Liver (tissue), 3 donors: ENCODE measurements at regions not wholly inside any gene's neighbourhood (a gene's known extent, or its start where the extent isn't known, plus 50 kb on each side); places are given as distances from the start of the nearest gene placed in this dataset.

Source experiments
- TAF1 ChIP-seq: conservative IDR thresholded peaks from 2 replicates; pipeline ENCODE4 v1.6.1; 2016; ENCODE audit warnings: antibody characterized with exemption, mild to moderate bottlenecking
- TF ChIP-seq, protein P1 (sequence below): fragments of 150-350 bp; IDR thresholded peaks from 2 replicates; pipeline ENCODE4 v1.5.1; 2017; ENCODE audit warnings: improper control_type of control experiment, low read depth, low read length; ENCODE audit not compliant: missing input control
- donor health status: healthy.
- donor health status: healthy.

DNA sequence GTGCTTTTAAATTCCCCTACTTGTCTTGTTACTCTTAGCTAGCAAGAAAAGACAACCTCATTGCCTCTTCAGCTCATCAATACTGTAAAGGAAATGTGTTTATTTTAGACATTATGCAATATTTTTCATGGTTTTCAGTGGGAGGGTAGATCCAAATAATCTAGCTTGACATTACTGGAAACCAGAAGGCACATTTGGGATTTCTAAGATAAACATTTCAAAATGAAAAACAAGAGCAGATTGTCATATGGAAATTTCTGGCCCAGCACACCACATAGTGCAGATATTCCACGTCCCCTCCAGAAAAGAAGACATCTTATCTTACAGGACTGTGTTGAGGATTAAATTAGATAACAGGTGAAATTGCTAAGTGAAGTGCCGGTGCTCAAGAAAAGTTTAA is 296.9 kb downstream of the MSX2 start:
- TF ChIP-seq, protein P1, sequence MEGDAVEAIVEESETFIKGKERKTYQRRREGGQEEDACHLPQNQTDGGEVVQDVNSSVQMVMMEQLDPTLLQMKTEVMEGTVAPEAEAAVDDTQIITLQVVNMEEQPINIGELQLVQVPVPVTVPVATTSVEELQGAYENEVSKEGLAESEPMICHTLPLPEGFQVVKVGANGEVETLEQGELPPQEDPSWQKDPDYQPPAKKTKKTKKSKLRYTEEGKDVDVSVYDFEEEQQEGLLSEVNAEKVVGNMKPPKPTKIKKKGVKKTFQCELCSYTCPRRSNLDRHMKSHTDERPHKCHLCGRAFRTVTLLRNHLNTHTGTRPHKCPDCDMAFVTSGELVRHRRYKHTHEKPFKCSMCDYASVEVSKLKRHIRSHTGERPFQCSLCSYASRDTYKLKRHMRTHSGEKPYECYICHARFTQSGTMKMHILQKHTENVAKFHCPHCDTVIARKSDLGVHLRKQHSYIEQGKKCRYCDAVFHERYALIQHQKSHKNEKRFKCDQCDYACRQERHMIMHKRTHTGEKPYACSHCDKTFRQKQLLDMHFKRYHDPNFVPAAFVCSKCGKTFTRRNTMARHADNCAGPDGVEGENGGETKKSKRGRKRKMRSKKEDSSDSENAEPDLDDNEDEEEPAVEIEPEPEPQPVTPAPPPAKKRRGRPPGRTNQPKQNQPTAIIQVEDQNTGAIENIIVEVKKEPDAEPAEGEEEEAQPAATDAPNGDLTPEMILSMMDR = no peak
- no peak for TF ChIP-seq TAF1
